Heart right ventricle (tissue), 16 donors: ENCODE measurements at regions not wholly inside any gene's neighbourhood (a gene's known extent, or its start where the extent isn't known, plus 50 kb on each side); places are given as distances from the start of the nearest gene placed in this dataset.

Experiments
- ATAC-seq, 8 donors: fragments of 200-7000 bp; cut with Tn5 transposase; one replicate each; pipeline ENCODE4 v1.9.1; 2020; ENCODE audit warnings: mild to moderate bottlenecking in 8 of 8, moderate library complexity in 8 of 8, moderate number of reproducible peaks in 1 of 8
- DNase-seq, 2 donors: peaks; one replicate each; pipeline ENCODE4 v3.0.0-alpha.2; 2020
- H3K27ac ChIP-seq, 10 donors: fragments of 200-600 bp; sonication (generic) in 2 of 10; one replicate each; pipeline versions ENCODE4 v1.5.0 to v1.8.0; 2020 to 2022; ENCODE audit warnings: mild to moderate bottlenecking in 3 of 10
- H3K27me3 ChIP-seq, 7 donors: fragments of 200-600 bp; one replicate each; pipeline ENCODE4 v1.8.0; 2021 to 2022; ENCODE audit warnings: mild to moderate bottlenecking in 2 of 7
- H3K36me3 ChIP-seq, 9 donors: fragments of 200-600 bp; sonication (generic) in 1 of 9; one replicate each; pipeline versions ENCODE4 v1.5.0 to v1.8.0; 2020 to 2022; ENCODE audit warnings: mild to moderate bottlenecking in 2 of 9
- H3K4me1 ChIP-seq, 9 donors: fragments of 200-600 bp; sonication (generic) in 1 of 9; one replicate each; pipeline versions ENCODE4 v1.5.0 to v1.8.0; 2020 to 2022; ENCODE audit warnings: mild to moderate bottlenecking in 4 of 9
- H3K4me3 ChIP-seq, 10 donors: fragments of 200-600 bp; sonication (generic) in 2 of 10; one replicate each; pipeline versions ENCODE4 v1.5.0 to v1.8.0; 2020 to 2022; ENCODE audit warnings: mild to moderate bottlenecking in 7 of 10, moderate library complexity in 2 of 10
- H3K9me3 ChIP-seq, 11 donors: fragments of 200-600 bp in 10 of 11; sonication (generic) in 2 of 11; one replicate each; pipeline versions ENCODE4 v1.5.0 to v1.8.0; 2013 to 2022; ENCODE audit warnings: mild to moderate bottlenecking in 2 of 11, control low read depth in 1 of 11, moderate library complexity in 1 of 11
- CTCF ChIP-seq, 9 donors: fragments of 200-600 bp; sonication (generic) in 2 of 9; IDR thresholded peaks; one replicate each; pipeline versions ENCODE4 v1.5.0 to v1.8.0; 2021 to 2022; ENCODE audit warnings: antibody characterized with exemption in 9 of 9, mild to moderate bottlenecking in 5 of 9, moderate library complexity in 1 of 9
- WGBS, 2 donors: extraction: QIAGEN DNeasy Blood & Tissue Kit; methylation state at CpG; one replicate each; pipeline ENCODE4 v1.1.7; 2013; ENCODE audit warnings: inconsistent platforms in 1 of 2; 5-methylcytosine and 5-hydroxymethylcytosine counted together
- intact Hi-C, 10 donors: fragments of 100-400 bp; cut with DNase I; formaldehyde crosslinking; loops; one replicate each; pipeline versions ENCODE4 v1.11.1 to v1.14.2; 2022
- donor health status: Arrhythmogenic right ventricular cardiomyopathy.
- donor health status: ischemic (EF 13 %, LVEDD 7.1; RV severe dilation, severe dysfunction).
- donor health status: healthy with polysubstance abuse.
- donor health status: DM: no; HTN: yes; CAD: no.
- donor health status: DM: no; HTN: no; CAD: no.
- donor health status: ischemic (EF 25% LVEDD 6.9; RV normal size, moderate dysfunction).
- donor health status: ischemic (EF 25% LVEDD 5.7; RV mildly dilated, moderate dysfunction).
- donor health status: healthy.
- donor health status: DM: yes; HTN: yes; CAD: no.
- donor health status: Ischemic cardiomyopathy.
- donor health status: ischemic (EF 35%, LVEDD 5.7; RV mildly dilated, moderate dysfunction).
- donor health status: nonischemic (EF 11% LVEDD 7.7; RV severe dilation, severe dysfunction).
- donor health status: DM: yes; HTN: yes; CAD: no.
- donor health status: PGD.
- donor health status: ischemic (EF 29% LVEDD 5.4; RV normal size, mild dysfunction).
- donor health status: nonischemic (EF 23%, LVEDD 6.1; RV moderate dilation, normal function).

GRCh38 chrX:122857734-122858133 lies 326.3 kb upstream of the GRIA3 start:
- no peak for ATAC-seq
- Histone ChIP-seq H3K36me3 (no peaks in the 10 kb centered on the region), H3K4me3 (no peak overlapping the region), H3K27ac (no peak overlapping the region), H3K9me3 (peaks cover 0 to 8% (median 0%) of the 10 kb centered on the region in 11 donors), H3K4me1 (no peaks in the 10 kb centered on the region), H3K27me3 (no peaks in the 10 kb centered on the region)
- TF ChIP-seq CTCF (IDR thresholded peaks at IDR 0.05): no peak
- intact Hi-C loops: no loop called here
- DNase-seq: no peak
- 61 to 71% methylated on average over 2 of the region's 2 CpGs for WGBS, 2 donors

DNA sequence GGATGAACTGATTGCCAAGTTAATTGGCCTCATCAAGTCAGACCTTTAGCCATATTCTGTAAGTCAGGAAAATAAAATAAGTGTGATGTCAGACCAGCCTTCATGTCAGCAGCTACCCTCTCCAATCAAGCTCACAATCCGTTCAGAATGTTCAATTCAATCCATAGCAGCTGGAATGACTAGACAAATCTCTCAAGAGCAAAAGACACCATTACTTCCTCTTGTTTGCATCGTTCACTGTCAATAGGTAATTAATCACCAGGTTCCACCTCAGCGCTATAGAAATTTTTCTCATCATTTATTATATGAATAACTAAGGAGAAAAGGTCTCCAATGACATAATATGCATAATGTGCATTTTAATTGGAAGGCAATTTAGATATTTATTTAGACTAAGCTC lies 321.0 kb upstream of the GRIA3 start:
- Histone ChIP-seq H3K4me1 (no peaks in the 10 kb centered on the region), H3K27me3 (no peaks in the 10 kb centered on the region), H3K9me3 (no peaks in the 10 kb centered on the region), H3K27ac (no peak overlapping the region), H3K36me3 (no peaks in the 10 kb centered on the region), H3K4me3 (no peak overlapping the region)
- no peak for TF ChIP-seq CTCF (IDR thresholded peaks at IDR 0.05)
- WGBS, 2 donors: 75 to 86% methylated on average over 3 of the region's 3 CpGs
- intact Hi-C loops: no loop called here
- DNase-seq (no peak), ATAC-seq (no peak)

DNA sequence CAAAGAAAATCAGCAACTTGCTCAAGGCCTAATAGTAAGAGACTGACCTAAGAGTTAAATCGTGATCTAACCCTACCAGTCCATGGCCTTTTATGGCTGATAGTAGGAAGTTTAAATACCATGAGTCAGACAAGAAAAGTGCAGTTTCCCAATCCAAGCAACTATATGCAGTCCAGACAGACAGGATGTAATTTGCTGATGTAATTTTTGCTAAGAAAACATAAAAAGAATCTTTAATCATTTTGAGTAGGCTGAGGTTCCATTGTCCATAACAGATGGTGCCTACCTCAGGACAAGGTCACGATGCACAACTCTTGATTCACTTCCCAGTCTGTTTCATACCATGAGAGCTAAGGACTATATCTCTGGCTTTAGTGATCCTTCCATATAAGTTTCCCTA lies 317.5 kb upstream of the GRIA3 start:
- Histone ChIP-seq H3K27me3 (no peaks in the 10 kb centered on the region), H3K27ac (no peak overlapping the region), H3K4me3 (no peak overlapping the region), H3K9me3 (no peaks in the 10 kb centered on the region), H3K36me3 (no peaks in the 10 kb centered on the region), H3K4me1 (no peaks in the 10 kb centered on the region)
- WGBS, 2 donors: 41 to 68% methylated on average over 2 of the region's 2 CpGs
- intact Hi-C loops: no loop called here
- TF ChIP-seq CTCF (IDR thresholded peaks at IDR 0.05): no peak
- DNase-seq: no peak
- no peak for ATAC-seq

DNA sequence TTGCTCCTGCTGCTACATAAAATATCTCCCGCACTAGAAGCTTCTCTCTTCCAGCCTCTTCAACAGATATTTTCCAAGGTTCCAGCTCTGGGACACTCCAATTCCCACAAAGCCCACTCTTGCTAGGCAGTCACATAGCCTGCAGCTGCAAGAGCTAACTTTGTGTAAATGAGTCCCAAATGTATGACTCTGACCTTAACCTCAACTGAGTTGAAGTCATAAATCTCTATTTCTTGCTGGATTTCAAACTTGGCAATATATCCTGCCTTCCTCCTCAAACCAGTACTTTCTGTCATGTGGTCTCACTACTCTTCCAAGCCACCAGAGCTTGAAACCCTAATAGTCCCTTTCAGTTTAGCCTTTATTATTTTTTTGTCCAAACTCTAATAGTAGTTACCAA lies 315.4 kb upstream of the GRIA3 start:
- TF ChIP-seq CTCF (IDR thresholded peaks at IDR 0.05): no peak
- intact Hi-C loops: no loop called here
- peak in 2 of 8 donors; percentile 18 to 47 for ATAC-seq

GRCh38 chrX:122869171-122869570 lies 314.9 kb upstream of the GRIA3 start:
- no peaks in the 10 kb centered on the region for H3K27me3 ChIP-seq
- H3K36me3 ChIP-seq: no peaks in the 10 kb centered on the region
- H3K27ac ChIP-seq: no peak overlapping the region
- DNase-seq (no peak), ATAC-seq (no peak)
- H3K4me3 ChIP-seq: no peak overlapping the region
- no peak for TF ChIP-seq CTCF (IDR thresholded peaks at IDR 0.05)
- intact Hi-C loops: no loop called here
- no peaks in the 10 kb centered on the region for H3K4me1 ChIP-seq
- 90 to 91% methylated on average over 4 of the region's 4 CpGs for WGBS, 2 donors
- H3K9me3 ChIP-seq: no peaks in the 10 kb centered on the region

More for the DNA sequence above, 315.4 kb upstream of the GRIA3 start:
- WGBS, 2 donors: 50 to 57% methylated on average over 1 of the region's 1 CpG
- no peak overlapping the region for H3K27ac ChIP-seq
- H3K27me3 ChIP-seq: no peaks in the 10 kb centered on the region
- no peaks in the 10 kb centered on the region for H3K9me3 ChIP-seq
- DNase-seq: peak in 1 of 2 donors; percentile 3
- no peaks in the 10 kb centered on the region for H3K4me1 ChIP-seq
- no peak overlapping the region for H3K4me3 ChIP-seq
- H3K36me3 ChIP-seq: no peaks in the 10 kb centered on the region
